ENCODE measurements at regions not wholly inside any gene's neighbourhood (a gene's known extent, or its start where the extent isn't known, plus 50 kb on each side); places are given as distances from the start of the nearest gene placed in this dataset.

- DNase-seq (no peak), ATAC-seq (ENCODE audit: low FRiP score in 2 of 2) (no peak)
- no peak overlapping the region for H3K27ac ChIP-seq
- H3K36me3 ChIP-seq, result no peaks in the 10 kb centered on the region
- 59 to 69% methylated on average over 2 of the region's 2 CpGs for WGBS, 2 donors
- H3K27me3 ChIP-seq, result no peaks in the 10 kb centered on the region
- no peak for TF ChIP-seq POLR2A (IDR thresholded peaks at IDR 0.05)
- no peak for TF ChIP-seq EP300 (IDR thresholded peaks at IDR 0.05)
- no peak for TF ChIP-seq POLR2AphosphoS5 (IDR thresholded peaks at IDR 0.05)
- no peaks in the 10 kb centered on the region for H3K4me1 ChIP-seq
- no peak overlapping the region for H3K4me3 ChIP-seq
- H3K9me3 ChIP-seq, result no peaks in the 10 kb centered on the region
Observed at GRCh38 chr1:170460414-170461155, 71.4 kb upstream of the GORAB start.

- TF ChIP-seq POLR2A (IDR thresholded peaks at IDR 0.05) (no peak), EP300 (IDR thresholded peaks at IDR 0.05) (no peak), CTCF (IDR thresholded peaks at IDR 0.05) (no peak), POLR2AphosphoS5 (IDR thresholded peaks at IDR 0.05) (no peak)
Observed at GRCh38 chr1:170461291-170461747, 70.6 kb upstream of the GORAB start.

GRCh38 chr1:170461762-170462384, 70.1 kb upstream of the GORAB start:
- Histone ChIP-seq H3K36me3 (no peaks in the 10 kb centered on the region), H3K4me3 (no peak overlapping the region), H3K27ac (no peak overlapping the region), H3K27me3 (no peaks in the 10 kb centered on the region), H3K9me3 (no peaks in the 10 kb centered on the region), H3K4me1 (no peaks in the 10 kb centered on the region)
- no peak for TF ChIP-seq POLR2AphosphoS5 (IDR thresholded peaks at IDR 0.05)
- TF ChIP-seq CTCF (IDR thresholded peaks at IDR 0.05), result no peak
- TF ChIP-seq POLR2A (IDR thresholded peaks at IDR 0.05), result no peak
- TF ChIP-seq EP300 (IDR thresholded peaks at IDR 0.05), result no peak
- DNase-seq (no peak), ATAC-seq (ENCODE audit: low FRiP score in 2 of 2) (peak; percentile 43 to 92)
- 76 to 88% methylated on average over 4 of the region's 4 CpGs for WGBS, 2 donors

More at GRCh38 chr1:170461291-170461747, 70.6 kb upstream of the GORAB start:
- no peak for DNase-seq
- no peaks in the 10 kb centered on the region for H3K27me3 ChIP-seq
- no peak overlapping the region for H3K4me3 ChIP-seq
- H3K9me3 ChIP-seq, result no peaks in the 10 kb centered on the region
- 76 to 84% methylated on average over 1 of the region's 1 CpG for whole genome bisulfite sequencing, 2 donors
- ATAC-seq (ENCODE audit: low FRiP score in 2 of 2), result peak in 1 of 2 donors; percentile 50
- H3K27ac ChIP-seq, result no peak overlapping the region
- no peaks in the 10 kb centered on the region for H3K36me3 ChIP-seq
- H3K4me1 ChIP-seq, result no peaks in the 10 kb centered on the region

GRCh38 chr1:170470121-170470520, 61.8 kb upstream of the GORAB start:
- Histone ChIP-seq H3K4me3 (no peak overlapping the region), H3K9me3 (no peaks in the 10 kb centered on the region), H3K27ac (no peak overlapping the region), H3K27me3 (no peaks in the 10 kb centered on the region), H3K4me1 (no peaks in the 10 kb centered on the region), H3K36me3 (no peaks in the 10 kb centered on the region)
- TF ChIP-seq POLR2AphosphoS5 (IDR thresholded peaks at IDR 0.05), result no peak
- no peak for TF ChIP-seq POLR2A (IDR thresholded peaks at IDR 0.05)
- TF ChIP-seq EP300 (IDR thresholded peaks at IDR 0.05), result no peak
- TF ChIP-seq CTCF (IDR thresholded peaks at IDR 0.05), result no peak
- ATAC-seq (ENCODE audit: low FRiP score in 2 of 2) (no peak), DNase-seq (no peak)
- WGBS, 2 donors, result 60 to 75% methylated on average over 1 of the region's 1 CpG

- no peaks in the 10 kb centered on the region for H3K4me1 ChIP-seq
- no peak for TF ChIP-seq POLR2A (IDR thresholded peaks at IDR 0.05)
- TF ChIP-seq CTCF (IDR thresholded peaks at IDR 0.05), result no peak
- no peak for TF ChIP-seq POLR2AphosphoS5 (IDR thresholded peaks at IDR 0.05)
- no peaks in the 10 kb centered on the region for H3K9me3 ChIP-seq
- no peak for DNase-seq
- WGBS, 2 donors, result 52 to 63% methylated on average over 1 of the region's 1 CpG
- H3K36me3 ChIP-seq, result no peaks in the 10 kb centered on the region
- H3K4me3 ChIP-seq, result no peak overlapping the region
- no peak overlapping the region for H3K27ac ChIP-seq
- peak in 1 of 2 donors; percentile 85 for ATAC-seq (ENCODE audit: low FRiP score in 2 of 2)
- no peaks in the 10 kb centered on the region for H3K27me3 ChIP-seq
Observed at GRCh38 chr1:170471398-170472053, 60.4 kb upstream of the GORAB start.
